GM23248 (cell line): ENCODE measurements at regions not wholly inside any gene's neighbourhood (a gene's known extent, or its start where the extent isn't known, plus 50 kb on each side); places are given as distances from the start of the nearest gene placed in this dataset.

ENCODE experiments used
- DNase-seq: peaks from one replicate; pipeline ENCODE4 v3.0.0-alpha.2; 2015
- H2AFZ ChIP-seq: fragments of 200-600 bp; sonication (generic); 2 replicates; pipeline ENCODE4 v1.6.1; 2016; ENCODE audit warnings: antibody characterized with exemption
- H3F3A ChIP-seq: fragments of 200-600 bp; sonication (generic); 2 replicates; pipeline ENCODE4 v1.6.1; 2016; ENCODE audit warnings: mild to moderate bottlenecking, antibody characterized with exemption, mixed run types; ENCODE audit not compliant: insufficient read depth
- H3K27ac ChIP-seq: fragments of 200-600 bp; sonication (generic); 2 replicates; pipeline ENCODE4 v1.5.1; 2016; ENCODE audit warnings: mild to moderate bottlenecking
- H3K27me3 ChIP-seq: fragments of 200-600 bp; sonication (generic); replicated peaks from 2 replicates; pipeline ENCODE4 v1.6.1; 2016; ENCODE audit warnings: mild to moderate bottlenecking; ENCODE audit not compliant: insufficient read depth
- H3K36me3 ChIP-seq: fragments of 200-600 bp; sonication (generic); 2 replicates; pipeline ENCODE4 v1.6.1; 2016; ENCODE audit warnings: low read depth, mild to moderate bottlenecking
- H3K4me1 ChIP-seq: fragments of 200-600 bp; sonication (generic); 2 replicates; pipeline ENCODE4 v1.6.1; 2016; ENCODE audit warnings: mild to moderate bottlenecking; ENCODE audit not compliant: insufficient read depth
- H3K4me2 ChIP-seq: fragments of 200-600 bp; sonication (generic); one replicate; pipeline ENCODE4 v1.6.1; 2016; ENCODE audit warnings: mild to moderate bottlenecking; ENCODE audit not compliant: unreplicated experiment
- H3K4me3 ChIP-seq: fragments of 200-600 bp; sonication (generic); 2 replicates; pipeline ENCODE4 v1.5.1; 2016; ENCODE audit warnings: mild to moderate bottlenecking
- H3K79me2 ChIP-seq: fragments of 200-600 bp; sonication (generic); 2 replicates; pipeline ENCODE4 v1.6.1; 2016; ENCODE audit warnings: mild to moderate bottlenecking; ENCODE audit not compliant: insufficient read depth
- H3K9ac ChIP-seq: fragments of 200-600 bp; sonication (generic); 2 replicates; pipeline ENCODE4 v1.6.1; 2016; ENCODE audit warnings: mild to moderate bottlenecking
- H3K9me2 ChIP-seq: fragments of 200-600 bp; sonication (generic); 2 replicates; pipeline ENCODE4 v1.6.1; 2016; ENCODE audit warnings: mixed run types, mild to moderate bottlenecking, moderate library complexity; ENCODE audit not compliant: insufficient read depth
- H3K9me3 ChIP-seq: fragments of 200-600 bp; sonication (generic); one replicate; pipeline ENCODE4 v1.6.1; 2017; ENCODE audit warnings: low read depth
- H4K20me1 ChIP-seq: fragments of 200-600 bp; sonication (generic); 2 replicates; pipeline ENCODE4 v1.6.0; 2016; ENCODE audit not compliant: insufficient read depth
- EZH2 ChIP-seq: fragments of 200-600 bp; sonication (generic); IDR thresholded peaks from 2 replicates; pipeline ENCODE4 v1.6.1; 2018; ENCODE audit warnings: antibody characterized with exemption, mild to moderate bottlenecking; ENCODE audit not compliant: insufficient read depth, poor library complexity, severe bottlenecking
- EZH2phosphoT487 ChIP-seq: fragments of 200-600 bp; sonication (generic); IDR thresholded peaks from 2 replicates; pipeline ENCODE4 v1.6.1; 2018; ENCODE audit warnings: antibody characterized with exemption, moderate library complexity, mild to moderate bottlenecking, low read depth; ENCODE audit not compliant: insufficient read depth
- WGBS, 2 experiments: methylation state at CpG; one replicate each; pipeline ENCODE4 v1.1.6; 2015 to 2017; ENCODE audit warnings: low lambda C conversion rate in 2 of 2, low coverage in 1 of 2; ENCODE audit errors: missing lambda C conversion rate in 2 of 2; 5-methylcytosine and 5-hydroxymethylcytosine counted together
- in situ Hi-C: fragments of 300-500 bp; cut with MboI; formaldehyde crosslinking; loops from 2 replicates; pipeline ENCODE4 v1.15.0; 2020

DNA sequence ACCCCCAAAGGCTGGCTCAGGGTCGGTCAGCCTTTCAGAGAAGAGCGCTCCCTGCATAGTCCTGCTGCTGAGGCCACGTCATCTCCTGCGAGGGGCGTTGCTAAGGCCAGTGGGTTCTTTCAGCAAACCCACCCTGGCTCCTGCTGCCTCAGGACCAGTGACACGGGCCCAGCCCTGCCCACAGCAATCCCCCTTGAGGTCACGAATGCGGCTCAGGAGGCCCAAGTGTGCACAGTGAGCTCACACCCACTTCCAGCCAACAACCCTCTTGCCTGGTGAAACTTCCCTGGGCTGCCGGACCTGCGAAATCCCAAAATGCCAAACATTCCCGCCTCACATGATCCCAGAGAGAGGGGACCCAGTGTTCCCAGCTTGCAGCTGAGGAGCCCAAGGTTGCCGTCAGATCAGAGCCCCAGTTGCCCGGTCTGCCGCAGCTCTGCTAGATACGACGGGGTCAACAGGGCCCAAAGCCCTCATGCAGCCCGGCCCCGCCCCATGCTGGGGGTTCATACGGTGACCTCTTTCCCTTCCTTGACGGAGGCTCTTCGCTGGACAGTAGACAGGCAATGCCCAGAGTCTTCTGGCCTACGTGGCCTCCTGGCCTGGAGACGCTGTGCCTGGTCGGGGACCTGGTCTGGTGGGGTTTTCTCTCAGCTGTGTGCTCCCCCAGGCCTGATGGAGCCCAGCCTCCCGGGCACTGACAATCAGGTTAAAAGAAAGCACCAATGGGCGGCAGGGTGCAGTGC is 116.4 kb upstream of the COL5A1 start:
- in situ Hi-C loops: no loop called here
- Histone ChIP-seq H3K4me3 (no peak overlapping the region), H3K9ac (peak overlapping the region; percentile 59), H3F3A (peaks cover 19% of the 10 kb centered on the region), H3K9me3 (no peaks in the 10 kb centered on the region), H3K27me3 (no peaks in the 10 kb centered on the region), H3K27ac (peak overlapping the region; percentile 64), H4K20me1 (no peaks in the 10 kb centered on the region), H2AFZ (peak overlapping the region; percentile 62; the same call in 1 of the 2 replicates), H3K4me2 (no peak overlapping the region), H3K36me3 (no peaks in the 10 kb centered on the region), H3K79me2 (no peaks in the 10 kb centered on the region), H3K9me2 (no peaks in the 10 kb centered on the region), H3K4me1 (peaks cover 18% of the 10 kb centered on the region)
- TF ChIP-seq EZH2phosphoT487 (no peak), EZH2 (no peak)
- DNase-seq: no peak
- 91 to 93% methylated on average over 25 of the region's 26 CpGs for WGBS, 2 experiments

DNA sequence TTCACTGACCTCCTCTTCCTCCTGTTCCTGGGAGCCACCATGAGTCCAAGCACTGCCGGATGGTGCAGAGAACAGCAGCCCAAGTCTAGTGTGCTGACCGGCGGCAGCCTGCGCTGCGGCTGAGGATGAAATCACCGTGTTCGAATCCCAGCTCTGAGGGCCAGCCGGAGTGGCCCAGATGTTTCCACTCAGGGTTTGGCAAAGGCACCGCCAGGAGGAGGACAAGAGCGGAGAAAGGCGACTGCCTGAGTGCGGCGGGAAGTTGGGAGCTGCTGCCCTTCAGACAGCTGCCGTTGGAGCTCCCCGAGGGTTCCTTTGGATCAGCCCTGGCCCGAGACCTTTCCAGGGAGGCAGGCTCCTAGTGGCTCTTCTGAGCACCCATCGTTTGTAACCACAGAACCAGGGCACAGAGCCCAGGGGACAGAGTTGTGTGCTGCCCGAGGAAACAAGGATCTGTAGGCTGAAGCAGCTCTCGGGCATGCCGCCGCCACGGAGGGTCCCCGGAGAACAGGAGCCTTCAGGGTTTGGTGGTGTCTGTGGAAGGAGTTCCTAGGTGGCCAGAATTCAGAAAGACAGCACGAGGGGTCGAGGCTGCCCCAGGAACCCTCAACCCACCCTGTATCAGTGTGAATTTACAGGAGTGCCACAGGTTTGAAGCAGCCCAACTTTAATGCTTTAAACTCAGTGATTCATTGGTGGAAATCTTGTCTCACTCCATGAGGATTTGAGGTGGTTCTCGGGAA is 115.6 kb upstream of the COL5A1 start:
- Histone ChIP-seq H3K9me2 (no peaks in the 10 kb centered on the region), H3K9me3 (no peaks in the 10 kb centered on the region), H3K79me2 (no peaks in the 10 kb centered on the region), H4K20me1 (no peaks in the 10 kb centered on the region), H3K36me3 (no peaks in the 10 kb centered on the region), H3K4me3 (peak overlapping the region; percentile 45), H3K4me1 (peaks cover 18% of the 10 kb centered on the region), H3K4me2 (peak overlapping the region; percentile 68), H2AFZ (peak overlapping the region; percentile 62), H3K27me3 (no peaks in the 10 kb centered on the region), H3K9ac (peak overlapping the region; percentile 59), H3K27ac (peak overlapping the region; percentile 64), H3F3A (peaks cover 19% of the 10 kb centered on the region)
- in situ Hi-C loops: no loop called here
- no peak for TF ChIP-seq EZH2
- TF ChIP-seq EZH2phosphoT487: no peak
- 3 to 4% methylated on average over 19 to 26 of the region's 26 CpGs for WGBS, 2 experiments
- DNase-seq: peak; percentile 88

DNA sequence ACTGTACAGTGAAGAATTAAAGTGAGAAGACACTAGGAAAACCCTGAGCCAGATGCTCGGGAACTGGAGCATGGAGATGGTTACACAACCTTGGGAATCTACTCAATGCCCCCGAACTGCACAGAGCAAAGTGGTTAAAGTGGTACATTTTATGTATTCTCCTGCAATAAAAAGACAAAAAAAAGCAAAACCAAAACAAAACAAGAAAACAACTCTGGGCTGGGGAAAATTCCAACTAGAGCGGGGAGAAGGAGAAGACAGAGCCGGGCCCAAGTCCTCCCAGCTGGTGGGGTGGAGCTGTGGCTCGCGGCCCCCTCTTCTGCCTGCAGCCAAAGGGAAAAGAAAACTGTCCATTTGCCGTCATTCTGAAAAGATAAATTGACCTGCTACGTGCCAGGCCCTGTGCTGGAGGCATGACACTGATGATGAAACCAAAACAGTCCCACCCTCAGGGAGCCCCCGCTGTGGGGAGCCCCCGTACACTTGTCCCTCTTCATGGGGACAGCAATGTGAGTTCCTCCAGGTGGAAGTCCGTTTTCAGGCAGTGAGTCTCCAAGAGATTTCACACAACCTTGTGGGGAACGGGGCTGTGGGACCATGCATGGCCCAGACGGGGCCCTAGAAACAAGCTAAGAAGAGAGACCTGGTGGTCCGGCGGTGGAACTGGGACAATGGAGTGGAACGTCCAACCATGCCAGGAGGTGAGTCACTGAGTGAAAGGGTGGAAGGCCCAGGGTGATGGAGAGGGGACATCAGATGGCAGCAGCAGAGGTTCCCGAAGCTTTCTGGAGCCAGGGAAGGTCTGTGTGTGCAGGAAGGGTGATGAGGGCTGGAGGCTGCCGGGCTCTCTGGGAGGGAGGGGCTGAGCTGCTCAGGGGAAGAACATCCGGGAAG is 114.8 kb upstream of the COL5A1 start:
- Histone ChIP-seq H3F3A (peaks cover 19% of the 10 kb centered on the region), H4K20me1 (no peaks in the 10 kb centered on the region), H3K27ac (peak overlapping the region; percentile 64), H3K79me2 (no peaks in the 10 kb centered on the region), H3K4me3 (peak overlapping the region; percentile 45), H3K9me3 (no peaks in the 10 kb centered on the region), H3K4me1 (peaks cover 18% of the 10 kb centered on the region), H3K9ac (peak overlapping the region; percentile 59), H2AFZ (peak overlapping the region; percentile 62), H3K36me3 (no peaks in the 10 kb centered on the region), H3K4me2 (peak overlapping the region; percentile 68), H3K27me3 (no peaks in the 10 kb centered on the region), H3K9me2 (no peaks in the 10 kb centered on the region)
- in situ Hi-C loops: no loop called here
- TF ChIP-seq EZH2phosphoT487 (no peak), EZH2 (no peak)
- 6% methylated on average over 17 to 19 of the region's 19 CpGs for WGBS, 2 experiments
- peak; percentile 68 for DNase-seq

DNA sequence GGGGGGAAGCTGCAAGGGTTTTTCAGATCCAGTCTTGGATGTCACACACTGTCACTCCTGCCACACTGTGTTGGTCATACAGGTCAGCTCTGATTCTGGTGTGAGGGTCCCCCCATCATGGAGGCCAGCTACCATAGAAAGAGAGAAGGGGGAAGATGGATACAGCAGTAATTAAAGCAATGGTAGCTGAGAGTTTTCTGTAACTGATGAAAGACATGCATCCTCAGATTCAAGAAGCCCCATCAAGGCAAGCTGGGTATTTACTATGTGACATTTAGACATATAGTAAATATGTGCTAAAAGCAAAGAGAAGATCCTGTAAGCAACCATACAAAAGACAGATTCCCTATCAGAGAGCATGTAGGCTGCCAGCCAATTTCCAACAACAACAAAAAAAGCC is 110.9 kb upstream of the COL5A1 start:
- H4K20me1 ChIP-seq: no peaks in the 10 kb centered on the region
- in situ Hi-C loops: no loop called here

More for the DNA sequence above, 110.9 kb upstream of the COL5A1 start:
- DNase-seq: no peak
- Histone ChIP-seq H3K79me2 (no peaks in the 10 kb centered on the region), H3K36me3 (no peaks in the 10 kb centered on the region), H3K4me3 (no peak overlapping the region), H3K4me1 (peaks cover 21% of the 10 kb centered on the region), H3K27ac (no peak overlapping the region), H3K27me3 (no peaks in the 10 kb centered on the region), H3K4me2 (no peak overlapping the region), H3K9me2 (no peaks in the 10 kb centered on the region), H3F3A (peaks cover 19% of the 10 kb centered on the region), H3K9me3 (no peaks in the 10 kb centered on the region), H3K9ac (no peak overlapping the region), H2AFZ (no peak overlapping the region)
- TF ChIP-seq EZH2phosphoT487 (no peak), EZH2 (no peak)
